ENCODE measurements at regions not wholly inside any gene's neighbourhood (a gene's known extent, or its start where the extent isn't known, plus 50 kb on each side); places are given as distances from the start of the nearest gene placed in this dataset.
A peak's percentile ranks its signal among the peaks of the same experiment; 100 is the strongest.

- no peak for ATAC-seq (replicated peaks in 1 of 2)
- no peak overlapping the region for H3K4me3 Mint-ChIP-seq
- peaks cover 19% of the 10 kb centered on the region for H3K27me3 Mint-ChIP-seq (ENCODE audit: low read depth)
- H3K4me1 Mint-ChIP-seq (ENCODE audit: low read depth), result no peaks in the 10 kb centered on the region
- no peaks in the 10 kb centered on the region for H3K9me3 Mint-ChIP-seq
- no peak for DNase-seq
- H3K27ac Mint-ChIP-seq, result no peak overlapping the region
- H3K36me3 Mint-ChIP-seq (ENCODE audit: insufficient read depth in 2 of 2), result no peaks in the 10 kb centered on the region
These were observed 313.2 kb upstream of the HS6ST1 start for GRCh38 chr2:128631698-128632500.

- Mint-ChIP-seq H3K4me1 (ENCODE audit: low read depth) (no peaks in the 10 kb centered on the region), H3K36me3 (ENCODE audit: insufficient read depth in 2 of 2) (no peaks in the 10 kb centered on the region), H3K4me3 (no peak overlapping the region), H3K9me3 (no peaks in the 10 kb centered on the region), H3K27me3 (ENCODE audit: low read depth) (peaks cover 17% of the 10 kb centered on the region), H3K27ac (no peak overlapping the region)
- DNase-seq, result no peak
- no peak for ATAC-seq (replicated peaks in 1 of 2)
These were observed 313.8 kb upstream of the HS6ST1 start for GRCh38 chr2:128632501-128632800.

- no peaks in the 10 kb centered on the region for H3K9me3 Mint-ChIP-seq
- no peak overlapping the region for H3K4me3 Mint-ChIP-seq
- no peak for DNase-seq
- H3K36me3 Mint-ChIP-seq (ENCODE audit: insufficient read depth in 2 of 2), result no peaks in the 10 kb centered on the region
- no peak overlapping the region for H3K27ac Mint-ChIP-seq
- no peaks in the 10 kb centered on the region for H3K4me1 Mint-ChIP-seq (ENCODE audit: low read depth)
- peaks cover 12% of the 10 kb centered on the region for H3K27me3 Mint-ChIP-seq (ENCODE audit: low read depth)
- ATAC-seq (replicated peaks in 1 of 2), result no peak
These were observed 314.8 kb upstream of the HS6ST1 start for GRCh38 chr2:128633501-128633900.

GRCh38 chr2:128635361-128635900 lies 316.8 kb upstream of the HS6ST1 start:
- DNase-seq (no peak), ATAC-seq (replicated peaks in 1 of 2) (no peak)
- Mint-ChIP-seq H3K9me3 (no peaks in the 10 kb centered on the region), H3K27ac (no peak overlapping the region), H3K36me3 (ENCODE audit: insufficient read depth in 2 of 2) (no peaks in the 10 kb centered on the region), H3K4me3 (no peak overlapping the region), H3K27me3 (ENCODE audit: low read depth) (peaks cover 12% of the 10 kb centered on the region), H3K4me1 (ENCODE audit: low read depth) (no peaks in the 10 kb centered on the region)

- peaks cover 8% of the 10 kb centered on the region for H3K27me3 Mint-ChIP-seq (ENCODE audit: low read depth)
- no peak overlapping the region for H3K4me3 Mint-ChIP-seq
- DNase-seq (no peak), ATAC-seq (replicated peaks in 1 of 2) (no peak)
- no peaks in the 10 kb centered on the region for H3K9me3 Mint-ChIP-seq
- H3K27ac Mint-ChIP-seq, result no peak overlapping the region
- H3K4me1 Mint-ChIP-seq (ENCODE audit: low read depth), result peaks cover 2% of the 10 kb centered on the region
- H3K36me3 Mint-ChIP-seq (ENCODE audit: insufficient read depth in 2 of 2), result no peaks in the 10 kb centered on the region
These were observed 318.1 kb upstream of the HS6ST1 start for GRCh38 chr2:128636802-128637147.

GRCh38 chr2:128637481-128638155 lies 318.9 kb upstream of the HS6ST1 start:
- DNase-seq, result no peak
- H3K27ac Mint-ChIP-seq, result no peak overlapping the region
- no peak overlapping the region for H3K4me3 Mint-ChIP-seq
- no peaks in the 10 kb centered on the region for H3K27me3 Mint-ChIP-seq (ENCODE audit: low read depth)
- ATAC-seq (replicated peaks in 1 of 2), result no peak
- no peaks in the 10 kb centered on the region for H3K9me3 Mint-ChIP-seq
- peaks cover 5% of the 10 kb centered on the region for H3K4me1 Mint-ChIP-seq (ENCODE audit: low read depth)
- no peaks in the 10 kb centered on the region for H3K36me3 Mint-ChIP-seq (ENCODE audit: insufficient read depth in 2 of 2)

GRCh38 chr2:128638341-128639119 lies 319.9 kb upstream of the HS6ST1 start:
- no peak overlapping the region for H3K27ac Mint-ChIP-seq
- no peaks in the 10 kb centered on the region for H3K36me3 Mint-ChIP-seq (ENCODE audit: insufficient read depth in 2 of 2)
- H3K27me3 Mint-ChIP-seq (ENCODE audit: low read depth), result no peaks in the 10 kb centered on the region
- no peak for DNase-seq
- no peaks in the 10 kb centered on the region for H3K9me3 Mint-ChIP-seq
- ATAC-seq (replicated peaks in 1 of 2), result no peak
- no peak overlapping the region for H3K4me3 Mint-ChIP-seq
- H3K4me1 Mint-ChIP-seq (ENCODE audit: low read depth), result peaks cover 5% of the 10 kb centered on the region

- peaks cover 5% of the 10 kb centered on the region for H3K4me1 Mint-ChIP-seq (ENCODE audit: low read depth)
- no peaks in the 10 kb centered on the region for H3K36me3 Mint-ChIP-seq (ENCODE audit: insufficient read depth in 2 of 2)
- H3K27ac Mint-ChIP-seq, result no peak overlapping the region
- H3K9me3 Mint-ChIP-seq, result no peaks in the 10 kb centered on the region
- no peaks in the 10 kb centered on the region for H3K27me3 Mint-ChIP-seq (ENCODE audit: low read depth)
- no peak overlapping the region for H3K4me3 Mint-ChIP-seq
- DNase-seq (no peak), ATAC-seq (replicated peaks in 1 of 2) (no peak)
These were observed 320.4 kb upstream of the HS6ST1 start for GRCh38 chr2:128639120-128639477.

GRCh38 chr2:128639693-128640092 lies 321.0 kb upstream of the HS6ST1 start:
- no peak for DNase-seq
- H3K9me3 Mint-ChIP-seq, result no peaks in the 10 kb centered on the region
- no peaks in the 10 kb centered on the region for H3K36me3 Mint-ChIP-seq (ENCODE audit: insufficient read depth in 2 of 2)
- H3K27me3 Mint-ChIP-seq (ENCODE audit: low read depth), result no peaks in the 10 kb centered on the region
- no peak overlapping the region for H3K4me3 Mint-ChIP-seq
- peaks cover 5% of the 10 kb centered on the region for H3K4me1 Mint-ChIP-seq (ENCODE audit: low read depth)
- no peak for ATAC-seq (replicated peaks in 1 of 2)
- H3K27ac Mint-ChIP-seq, result no peak overlapping the region

GRCh38 chr2:128640166-128640844 lies 321.6 kb upstream of the HS6ST1 start:
- Mint-ChIP-seq H3K4me1 (ENCODE audit: low read depth) (peaks cover 5% of the 10 kb centered on the region), H3K27ac (no peak overlapping the region), H3K9me3 (no peaks in the 10 kb centered on the region), H3K4me3 (no peak overlapping the region), H3K36me3 (ENCODE audit: insufficient read depth in 2 of 2) (no peaks in the 10 kb centered on the region), H3K27me3 (ENCODE audit: low read depth) (no peaks in the 10 kb centered on the region)
- DNase-seq, result no peak
- ATAC-seq (replicated peaks in 1 of 2), result no peak

GRCh38 chr2:128640845-128641360 lies 322.2 kb upstream of the HS6ST1 start:
- H3K27ac Mint-ChIP-seq, result no peak overlapping the region
- no peaks in the 10 kb centered on the region for H3K36me3 Mint-ChIP-seq (ENCODE audit: insufficient read depth in 2 of 2)
- DNase-seq (no peak), ATAC-seq (replicated peaks in 1 of 2) (no peak)
- H3K4me1 Mint-ChIP-seq (ENCODE audit: low read depth), result peaks cover 5% of the 10 kb centered on the region
- no peaks in the 10 kb centered on the region for H3K9me3 Mint-ChIP-seq
- no peak overlapping the region for H3K4me3 Mint-ChIP-seq
- no peaks in the 10 kb centered on the region for H3K27me3 Mint-ChIP-seq (ENCODE audit: low read depth)

GRCh38 chr2:128641421-128642080 lies 322.9 kb upstream of the HS6ST1 start:
- Mint-ChIP-seq H3K27me3 (ENCODE audit: low read depth) (no peaks in the 10 kb centered on the region), H3K4me1 (ENCODE audit: low read depth) (peaks cover 5% of the 10 kb centered on the region), H3K4me3 (no peak overlapping the region), H3K9me3 (no peaks in the 10 kb centered on the region), H3K27ac (no peak overlapping the region), H3K36me3 (ENCODE audit: insufficient read depth in 2 of 2) (no peaks in the 10 kb centered on the region)
- ATAC-seq (replicated peaks in 1 of 2), result peak; percentile 28 to 67
- no peak for DNase-seq
